ENCODE measurements at regions not wholly inside any gene's neighbourhood (a gene's known extent, or its start where the extent isn't known, plus 50 kb on each side); places are given as distances from the start of the nearest gene placed in this dataset.
"Not testable (repeated sequence)": the region's sequence is repeated elsewhere in the genome, so short reads cannot be mapped to it uniquely, and the experiment has no call there.

- DNase-seq: no peak
These were observed 92.5 kb upstream of the NAP1L1 start for GRCh38 chr12:76176940-76177339.

- DNase-seq: not testable (repeated sequence)
These were observed 91.5 kb upstream of the NAP1L1 start for GRCh38 chr12:76175946-76176345.

- peak in 1 of 2 donors; percentile 28 for DNase-seq
These were observed 89.3 kb upstream of the NAP1L1 start for GRCh38 chr12:76173756-76174155.

GRCh38 chr12:76158518-76159321, 74.2 kb upstream of the NAP1L1 start:
- DNase-seq: peak; percentile 82 to 90

DNA sequence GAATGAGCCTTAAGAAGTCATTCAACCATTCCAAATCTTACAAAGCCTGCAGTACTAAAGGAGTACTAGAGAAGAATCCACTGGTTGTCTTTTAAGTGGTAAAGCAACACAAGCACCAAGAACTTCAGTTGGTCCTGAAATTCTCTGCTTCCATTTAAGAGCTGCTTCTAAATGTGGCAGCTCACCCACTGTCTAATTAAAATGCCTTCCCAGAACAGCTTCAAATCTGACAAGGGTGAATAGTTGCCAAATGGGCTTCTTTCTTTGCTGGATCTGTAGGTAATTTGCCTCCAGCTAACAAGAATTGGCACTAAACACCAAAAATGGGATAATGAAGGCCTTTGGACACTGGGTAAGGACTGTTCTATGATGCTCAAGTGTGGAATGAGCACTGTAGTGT, 72.2 kb upstream of the NAP1L1 start:
- no peak for DNase-seq

DNA sequence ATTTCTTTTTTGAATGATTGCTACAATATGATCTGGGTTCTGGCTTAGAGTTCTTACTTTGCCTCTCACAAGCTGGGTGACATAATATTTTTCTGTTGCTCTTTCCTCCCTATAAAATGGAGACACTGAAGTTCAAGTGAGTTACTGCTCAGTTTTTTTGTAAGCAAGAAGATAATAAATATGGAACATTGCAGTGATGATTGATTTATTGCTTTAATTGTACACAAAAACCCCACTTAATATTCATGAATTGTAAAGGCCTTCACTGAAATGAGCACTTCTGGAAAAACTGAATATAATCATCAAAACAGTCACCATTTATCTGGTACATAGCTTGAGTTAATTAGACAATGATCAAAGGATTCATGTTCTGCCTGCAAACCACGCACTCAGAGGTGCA, 71.8 kb upstream of the NAP1L1 start:
- DNase-seq: no peak

GRCh38 chr12:76155157-76155670, 70.7 kb upstream of the NAP1L1 start:
- DNase-seq: no peak

GRCh38 chr12:76153616-76154015, 69.1 kb upstream of the NAP1L1 start:
- no peak for DNase-seq

GRCh38 chr12:76152181-76152807, 67.8 kb upstream of the NAP1L1 start:
- DNase-seq: peak; percentile 76 to 90

GRCh38 chr12:76144245-76144549, 59.7 kb upstream of the NAP1L1 start:
- DNase-seq: peak; percentile 52 to 79

GRCh38 chr12:76143343-76144244, 59.1 kb upstream of the NAP1L1 start:
- DNase-seq: no peak

DNA sequence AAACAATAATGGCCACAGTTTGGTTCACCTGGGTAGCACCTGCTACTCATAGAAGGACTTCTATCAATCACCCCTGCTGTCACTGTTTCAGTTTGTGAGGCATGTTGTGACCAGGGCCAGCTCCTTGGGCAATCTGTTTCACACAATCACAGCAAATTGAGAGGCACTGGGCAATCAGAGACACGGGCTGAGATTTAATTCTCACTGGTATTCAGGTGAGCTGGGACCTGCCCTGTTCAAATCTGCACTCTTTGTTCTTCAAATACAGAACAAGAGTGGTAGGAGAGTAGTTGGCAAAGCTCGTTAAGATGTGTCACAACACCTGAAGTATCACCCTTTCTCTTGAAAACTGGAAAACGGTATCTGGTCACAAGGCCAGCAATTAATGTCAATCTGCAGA, 57.8 kb upstream of the NAP1L1 start:
- no peak for DNase-seq

DNA sequence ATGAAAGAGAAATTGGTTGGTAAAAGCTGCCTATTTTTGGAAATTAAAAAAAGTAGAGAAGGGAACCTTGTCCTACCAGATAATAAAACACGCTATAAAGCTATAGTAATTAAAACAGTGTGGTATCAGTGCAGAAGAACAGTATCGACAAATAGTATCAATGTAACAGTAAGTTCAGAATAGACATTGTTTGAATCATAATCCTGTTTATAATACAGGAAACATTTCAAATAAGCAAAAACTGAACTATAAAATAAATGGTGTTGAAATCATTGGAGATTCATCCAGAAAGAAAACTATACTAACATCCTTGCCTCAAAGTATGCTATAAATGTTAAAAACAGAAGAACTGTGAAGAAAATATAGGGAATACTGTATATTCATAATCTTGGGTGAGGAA, 54.2 kb upstream of the NAP1L1 start:
- DNase-seq: no peak

GRCh38 chr12:76137606-76138005, 53.1 kb upstream of the NAP1L1 start:
- no peak for DNase-seq

DNA sequence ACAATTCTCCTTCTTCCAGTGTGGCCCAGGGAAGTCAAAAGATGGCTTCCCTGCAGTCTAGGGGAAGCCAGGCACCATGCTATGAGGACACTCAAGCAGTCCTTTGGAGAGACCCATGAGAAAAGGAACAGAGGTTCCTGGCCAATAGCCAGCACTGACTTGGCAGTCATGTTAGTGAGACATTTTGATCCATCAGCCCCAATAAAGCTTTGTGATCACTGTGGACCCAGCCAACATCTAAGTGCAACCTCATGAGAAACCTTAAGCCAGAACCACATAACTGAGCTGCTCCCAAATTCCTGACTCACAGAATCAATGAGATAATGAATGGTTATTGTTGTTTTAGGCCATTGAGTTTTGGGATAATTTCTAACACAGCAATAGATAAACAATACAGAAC, 51.0 kb upstream of the NAP1L1 start:
- DNase-seq: no peak

Measured in inflammatory macrophage treated with lipopolysaccharide for 1 hour (primary cell).